NCI-H510A treated with DMSO at 0.1 percent for 48 hours (cell line): ENCODE measurements at regions not wholly inside any gene's neighbourhood (a gene's known extent, or its start where the extent isn't known, plus 50 kb on each side); places are given as distances from the start of the nearest gene placed in this dataset.

ENCODE experiments used
- DNase-seq: peaks from one replicate; lab custom pipeline; 2025; lab: John Stamatoyannopoulos, UW

DNA sequence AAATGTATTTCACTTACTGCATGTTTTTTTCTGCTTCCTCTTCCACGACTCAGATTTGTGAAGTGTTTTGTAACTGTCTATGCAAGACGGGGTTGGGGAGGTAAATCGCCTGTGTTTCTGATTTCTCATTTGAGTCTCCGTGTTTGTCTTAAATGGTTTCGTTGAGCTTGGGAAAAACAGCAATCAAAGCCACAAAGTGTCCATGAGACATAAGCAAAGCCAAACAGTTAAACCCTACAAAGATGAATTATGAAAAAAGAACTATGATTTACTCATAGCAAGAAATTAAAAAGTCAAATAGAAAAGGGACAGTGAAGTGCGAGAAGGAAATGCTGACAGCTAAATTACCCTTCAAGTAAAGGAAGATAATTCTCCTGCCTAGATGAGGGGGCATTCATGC, 164.3 kb upstream of the TMPO start:
- no peak for DNase-seq

DNA sequence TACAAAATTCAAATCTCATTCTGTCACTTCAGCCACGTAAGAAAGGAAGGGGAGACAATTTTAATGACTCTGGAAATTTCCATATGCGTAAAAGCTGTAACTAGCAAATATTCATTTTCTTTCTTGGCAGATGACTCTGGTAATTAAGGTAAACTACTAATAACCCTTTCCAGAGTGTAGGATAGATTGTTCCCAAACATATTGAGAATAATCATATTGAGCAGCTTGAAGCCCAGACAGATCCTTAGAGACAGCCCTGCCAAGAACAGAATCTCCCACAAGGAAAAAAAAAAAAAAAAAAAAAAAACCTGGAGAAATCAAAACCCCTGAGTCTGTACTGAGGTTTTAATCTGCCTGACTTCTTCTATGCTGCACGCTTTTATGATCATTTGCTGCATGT, 163.6 kb upstream of the TMPO start:
- no peak for DNase-seq

DNA sequence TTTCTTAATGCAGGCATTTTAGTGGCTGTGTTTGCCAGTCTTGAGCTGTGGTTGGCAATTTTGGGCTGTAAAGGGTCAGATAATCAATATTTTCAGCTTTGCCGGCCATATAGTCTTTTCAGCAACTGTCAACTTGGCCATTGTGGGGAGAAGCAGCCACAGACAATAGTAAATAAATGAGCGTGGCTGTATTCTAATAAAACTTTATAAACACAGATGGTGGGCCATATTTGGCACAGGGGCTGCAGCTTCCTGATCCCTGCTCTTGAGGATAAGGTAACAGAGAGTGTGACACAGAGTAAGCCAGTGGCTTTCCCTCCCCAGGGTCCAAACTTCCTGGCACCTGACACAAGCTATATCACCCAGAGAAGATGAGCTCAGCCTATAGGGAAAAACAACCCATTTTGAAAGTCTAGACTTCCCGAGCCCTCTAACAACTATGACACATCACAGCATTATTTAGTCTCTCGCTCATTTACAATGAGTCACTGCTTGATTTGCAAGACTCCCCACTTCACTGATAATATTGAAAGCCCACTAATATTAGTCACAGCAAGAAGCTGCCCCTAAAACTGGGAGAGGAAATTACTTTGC, 163.1 kb upstream of the TMPO start:
- no peak for DNase-seq

DNA sequence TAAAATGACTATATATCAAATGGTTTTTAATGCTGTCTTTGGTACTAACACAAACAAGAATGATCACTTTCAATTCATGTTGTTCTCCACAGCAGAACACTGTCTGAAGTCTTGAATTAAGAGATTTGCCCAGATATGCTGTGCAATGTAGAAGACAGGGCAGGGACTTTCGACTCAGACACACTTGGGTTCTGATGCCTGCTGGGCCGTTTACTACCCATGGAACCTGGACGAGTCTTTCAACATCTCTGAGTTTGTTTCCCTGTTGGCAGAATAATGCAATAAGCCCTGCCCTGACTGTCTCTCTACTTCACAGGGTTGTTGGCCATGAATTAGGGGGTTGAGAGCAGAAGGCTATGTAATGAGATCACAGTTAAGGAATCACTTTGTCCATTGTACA, 162.6 kb upstream of the TMPO start:
- DNase-seq = no peak

DNA sequence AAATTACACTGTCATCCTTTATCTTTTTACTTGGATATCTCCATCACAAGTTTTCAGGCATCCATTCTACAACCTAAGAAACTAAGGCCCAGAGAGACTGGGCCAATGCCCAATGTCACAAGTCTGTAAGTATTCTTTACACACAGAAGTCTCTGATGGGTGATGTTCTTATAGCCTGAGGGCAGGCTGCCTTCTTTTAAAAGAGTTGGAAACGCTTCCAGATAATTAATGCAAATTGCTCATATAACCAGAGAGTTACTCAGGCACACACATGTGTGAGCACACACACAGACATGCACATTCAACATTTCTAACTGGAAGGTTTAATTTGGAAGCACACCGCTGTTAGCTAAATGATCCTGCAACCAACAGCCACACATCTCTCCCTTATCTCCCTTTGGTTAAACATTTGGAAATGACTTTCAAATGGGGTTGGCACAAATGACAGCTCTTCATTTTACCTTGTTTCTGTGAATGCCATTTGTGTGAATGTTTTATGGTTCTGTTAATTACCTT, 160.8 kb upstream of the TMPO start:
- DNase-seq = no peak

DNA sequence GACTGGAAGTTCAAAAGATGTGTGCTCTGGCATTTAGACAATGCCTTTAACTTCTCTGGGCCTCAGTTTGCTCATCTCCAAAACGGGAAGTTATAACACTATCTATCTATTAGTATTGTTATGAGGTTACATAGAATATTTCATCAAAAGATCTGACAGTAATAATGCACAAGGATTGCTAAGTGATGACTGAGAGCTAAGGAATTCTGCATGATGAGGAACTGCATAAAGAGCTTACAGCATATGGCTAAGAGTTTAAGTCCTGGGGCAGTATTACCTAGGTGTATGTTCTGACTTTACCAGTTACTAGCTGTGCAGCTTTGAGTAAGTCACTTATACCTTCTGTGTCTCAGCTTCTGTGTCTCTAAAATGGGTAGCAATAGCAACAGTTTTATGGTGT, 160.1 kb upstream of the TMPO start:
- no peak for DNase-seq

DNA sequence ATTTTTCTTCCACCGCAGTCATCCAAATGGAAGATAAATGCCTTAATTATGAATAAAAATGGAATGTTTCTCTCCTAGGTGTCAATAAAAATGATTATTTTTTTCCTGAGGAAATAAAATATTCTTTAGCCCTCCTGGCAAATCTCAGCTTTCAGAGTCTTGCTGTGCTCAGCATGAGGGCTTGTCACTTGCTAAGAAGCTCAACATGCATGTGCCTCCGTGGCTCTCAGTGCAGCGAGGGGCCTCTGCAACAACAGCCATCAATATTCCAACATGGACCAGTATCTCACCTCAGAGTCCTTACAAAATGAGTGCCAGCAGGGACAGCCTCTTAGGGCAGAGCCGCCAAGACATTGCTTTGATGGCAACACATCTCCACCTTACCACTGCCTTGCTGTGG, 159.5 kb upstream of the TMPO start:
- no peak for DNase-seq

DNA sequence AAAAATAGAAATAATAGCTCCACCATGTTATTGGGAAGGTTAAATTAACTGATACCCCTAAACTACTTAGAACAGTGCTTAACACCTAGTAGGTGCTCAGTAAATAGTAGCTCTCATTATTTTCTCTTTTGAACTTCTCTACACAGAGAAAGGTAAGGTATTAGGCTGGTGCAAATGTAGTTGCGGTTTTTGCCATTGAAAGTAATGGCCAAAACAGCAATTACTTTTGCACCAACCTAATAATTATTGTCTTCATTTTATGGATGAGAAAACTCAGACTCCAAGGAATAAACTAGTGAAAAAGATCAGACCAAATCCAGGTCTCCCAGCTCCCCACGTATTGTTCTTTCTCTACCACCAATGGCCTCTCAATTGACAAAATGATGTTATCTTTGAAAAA, 157.2 kb upstream of the TMPO start:
- DNase-seq = no peak

DNA sequence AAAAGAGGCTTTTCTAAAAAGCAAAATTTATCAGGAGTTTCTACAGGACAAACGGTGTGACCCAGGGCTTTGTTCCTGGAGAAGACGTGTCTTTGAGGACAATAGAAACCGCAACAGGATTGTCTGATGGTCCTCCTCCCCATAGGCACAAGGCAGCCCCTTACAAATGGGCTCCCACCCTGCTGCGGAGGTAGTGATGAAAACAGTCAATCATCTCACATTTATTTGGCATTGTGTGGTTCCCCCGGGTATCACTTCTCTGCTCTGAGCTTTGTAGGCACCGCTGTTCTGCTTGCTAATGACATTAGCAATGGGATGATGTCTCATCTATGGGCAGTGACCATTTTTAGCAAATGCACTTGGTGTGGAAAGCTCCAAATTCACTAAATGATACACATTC, 155.5 kb upstream of the TMPO start:
- no peak for DNase-seq

DNA sequence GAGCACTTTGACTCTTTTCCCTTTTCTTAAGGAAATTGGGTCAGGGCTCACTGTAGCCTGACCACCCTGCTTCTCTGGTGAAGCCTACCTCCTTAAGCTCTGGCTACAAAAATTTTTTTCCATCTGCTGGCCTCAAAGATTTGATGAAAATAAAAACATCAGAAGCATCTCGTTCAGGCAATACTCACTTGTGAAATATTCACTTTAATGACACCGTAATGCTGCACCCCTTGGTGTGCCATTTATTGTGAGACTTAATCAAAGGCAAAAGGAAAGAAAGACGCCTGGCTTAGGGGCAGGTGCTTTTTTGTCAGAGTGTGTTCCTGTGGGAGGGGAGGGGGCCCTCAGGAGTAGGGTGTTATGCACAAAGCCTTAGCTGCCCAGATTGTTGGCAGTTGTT, 155.0 kb upstream of the TMPO start:
- DNase-seq = no peak

DNA sequence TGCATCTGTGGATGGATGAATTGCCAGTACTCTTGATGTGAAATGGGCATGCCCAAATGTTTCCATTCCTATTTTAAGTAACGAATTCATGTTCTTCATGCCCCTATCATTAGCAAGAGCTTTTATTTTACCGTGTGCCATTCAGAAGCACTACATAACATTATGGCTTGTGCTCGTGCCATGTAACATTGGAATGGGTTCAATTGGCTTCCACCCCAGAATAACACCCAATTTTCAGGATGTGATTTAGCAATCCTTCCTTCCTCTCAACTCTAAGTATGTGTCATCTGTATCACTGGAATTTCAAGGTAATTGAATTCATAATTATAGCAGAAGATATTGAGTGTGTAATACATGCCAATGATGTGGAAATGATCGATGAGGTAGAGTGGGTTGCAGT, 145.8 kb upstream of the TMPO start:
- no peak for DNase-seq

DNA sequence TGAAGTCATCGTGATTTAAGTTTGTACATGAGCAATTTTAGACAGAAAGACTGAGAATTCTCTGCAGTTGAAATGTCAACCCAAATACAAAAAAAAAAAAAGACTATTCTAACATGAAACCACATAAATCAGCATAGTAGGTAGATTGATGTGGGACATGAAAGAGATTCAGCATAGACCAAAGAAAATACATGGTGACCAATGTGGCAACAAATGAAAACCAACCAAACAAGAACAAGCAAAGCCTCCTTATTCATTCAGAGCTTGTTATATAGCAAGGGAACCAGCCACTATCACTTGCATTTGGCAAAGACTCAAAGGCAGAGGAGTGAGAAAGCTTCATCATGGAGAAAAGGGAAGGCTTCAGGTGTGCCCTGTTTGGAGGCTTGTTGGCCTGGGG, 144.4 kb upstream of the TMPO start:
- DNase-seq = no peak

DNA sequence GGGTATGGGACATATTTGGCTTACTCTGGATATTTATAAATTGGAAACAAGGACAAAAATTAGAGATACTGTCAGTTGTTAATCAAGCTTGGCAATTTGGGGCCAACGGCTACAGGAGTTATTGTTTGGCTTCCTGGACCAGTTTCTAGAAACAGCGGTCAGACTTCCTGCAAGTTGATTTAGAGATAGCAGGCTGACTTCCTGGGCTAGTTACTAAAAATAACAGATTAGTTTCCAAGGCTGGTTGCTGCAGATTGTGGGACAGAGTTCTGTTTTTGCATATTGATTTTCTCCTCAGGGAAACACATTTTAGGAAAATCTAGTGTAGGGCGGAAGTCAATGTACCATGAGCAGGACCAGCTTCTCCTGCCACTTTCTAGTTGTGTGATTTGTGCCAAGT, 144.0 kb upstream of the TMPO start:
- DNase-seq = no peak

DNA sequence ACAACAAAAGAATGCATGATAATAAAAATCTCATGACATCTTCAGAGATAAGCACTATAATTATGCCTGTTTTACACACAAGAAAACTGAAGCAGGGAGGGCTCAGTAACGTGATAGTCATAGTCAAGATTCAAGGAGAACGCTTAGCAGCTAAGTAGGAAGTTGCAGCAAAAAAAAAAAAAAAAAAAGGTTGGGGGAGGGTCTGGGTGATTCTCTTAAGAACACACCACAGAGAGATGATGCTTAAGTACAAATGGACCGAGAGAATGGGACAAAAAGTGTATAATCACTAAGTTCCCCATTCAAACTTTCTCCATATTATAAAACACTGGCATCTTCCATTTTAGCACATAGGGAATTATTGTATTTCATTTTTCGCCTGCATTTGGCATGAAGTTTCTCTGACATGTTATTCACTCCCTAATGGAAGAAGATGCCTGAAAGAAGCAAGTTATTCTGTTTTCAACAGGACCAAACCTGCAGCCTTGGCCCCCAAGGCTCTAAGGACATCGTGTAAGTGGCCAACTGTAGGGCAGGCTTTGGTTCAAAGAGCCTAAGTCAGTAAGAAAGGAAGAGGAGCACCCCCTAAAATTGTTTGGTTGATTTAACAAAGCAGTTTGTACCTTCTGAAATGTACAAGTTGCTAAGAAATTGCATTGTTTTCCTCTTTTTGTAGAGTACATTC, 142.9 kb upstream of the TMPO start:
- DNase-seq = no peak

DNA sequence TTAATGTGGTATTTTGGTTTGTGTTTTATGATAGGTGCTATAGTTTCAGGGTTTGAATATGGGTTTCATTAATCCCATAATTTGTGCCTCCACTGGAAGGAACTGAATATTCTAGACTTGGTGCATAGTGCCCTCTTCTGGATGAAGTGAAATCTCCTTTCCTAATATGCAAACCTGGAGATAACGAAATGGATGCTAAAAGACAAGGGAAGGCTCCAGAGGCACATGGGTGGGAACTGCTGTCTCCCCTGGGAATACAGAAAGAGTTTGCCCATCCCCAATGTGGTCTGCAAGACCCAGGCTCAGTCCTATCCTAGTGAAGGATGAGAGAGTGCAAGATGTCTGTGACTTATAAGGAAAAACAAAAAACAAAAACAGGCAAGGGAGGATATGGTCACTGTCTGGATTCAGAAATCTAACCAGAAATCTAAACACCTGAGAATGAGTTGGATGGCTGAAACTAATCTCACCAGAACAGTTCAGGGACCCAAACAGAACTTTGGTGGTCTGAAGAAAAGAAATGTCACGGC, 142.3 kb upstream of the TMPO start:
- peak; percentile 77 for DNase-seq

DNA sequence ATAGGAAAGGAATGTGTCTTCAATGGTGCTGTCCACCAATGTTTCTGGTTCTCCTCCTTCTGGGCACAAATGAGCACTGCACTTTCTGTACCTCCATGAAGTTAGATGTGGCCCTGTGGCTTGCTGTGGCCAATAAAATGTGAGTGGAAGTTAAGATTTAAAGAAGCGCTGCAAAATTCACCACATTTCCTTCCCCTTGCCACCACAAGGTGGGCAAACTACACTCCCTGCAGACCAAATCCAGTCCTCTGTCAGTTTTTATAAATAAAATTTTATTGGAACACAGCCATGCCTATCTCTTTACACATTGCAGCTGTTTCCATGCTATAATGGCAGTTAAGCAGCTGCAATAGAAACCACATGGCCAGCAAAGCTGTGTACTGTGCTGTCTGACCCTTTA, 141.4 kb upstream of the TMPO start:
- no peak for DNase-seq

DNA sequence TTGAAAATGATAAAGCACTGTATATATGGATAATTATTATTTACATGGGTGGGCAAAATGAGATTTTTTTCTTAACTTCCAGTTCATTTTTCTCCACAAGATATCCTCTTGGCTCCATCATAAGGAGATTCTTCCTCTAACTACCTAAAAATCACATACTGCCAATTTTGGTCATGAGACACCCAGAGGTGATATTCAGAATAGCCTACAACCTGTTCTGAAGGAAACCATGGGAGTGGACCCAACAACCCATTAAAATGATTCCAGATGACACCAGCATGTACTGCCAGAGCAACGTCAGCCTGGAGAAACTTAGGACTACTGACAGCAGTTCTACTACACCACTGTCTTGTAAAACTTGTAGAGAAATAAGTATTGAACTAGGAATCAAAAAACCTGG, 136.3 kb upstream of the TMPO start:
- no peak for DNase-seq

DNA sequence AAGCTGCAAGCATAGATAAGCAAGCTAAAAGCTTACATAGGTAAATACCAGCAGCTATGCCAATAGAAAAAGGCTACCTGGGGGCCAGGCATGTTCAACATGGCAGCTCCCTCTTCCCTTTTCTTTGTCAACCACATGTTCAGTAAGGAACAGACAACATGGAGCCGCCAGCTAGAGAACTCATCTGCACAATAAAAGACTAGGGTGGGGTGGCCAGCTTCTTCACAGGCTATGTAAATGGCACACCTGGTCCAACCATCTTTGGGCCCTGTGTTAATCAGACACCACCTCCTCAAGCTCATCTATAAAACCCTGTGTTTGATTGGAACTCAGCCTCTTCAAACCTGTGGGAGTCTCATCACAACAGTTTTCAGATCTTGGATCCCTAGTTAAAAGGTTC, 129.7 kb upstream of the TMPO start:
- DNase-seq = no peak

DNA sequence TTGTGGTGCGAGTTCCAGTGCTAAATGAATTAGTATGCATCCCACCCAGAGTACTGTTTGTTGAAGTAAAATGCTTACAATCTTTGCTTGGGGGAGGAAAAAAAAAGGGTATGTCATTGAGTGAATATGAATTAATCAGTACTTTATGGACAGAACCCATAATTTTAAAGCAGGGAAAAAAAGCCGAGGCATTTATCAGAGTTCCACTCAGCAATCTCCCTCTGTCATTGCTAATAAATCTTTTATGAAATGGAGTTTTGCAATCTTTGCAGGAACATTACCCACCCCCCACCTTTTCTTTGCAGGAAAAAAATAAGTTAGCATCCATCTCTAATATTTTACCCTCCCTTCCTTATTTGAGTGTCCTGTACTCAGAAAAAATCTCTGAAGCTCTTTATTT, 127.9 kb upstream of the TMPO start:
- DNase-seq = no peak

DNA sequence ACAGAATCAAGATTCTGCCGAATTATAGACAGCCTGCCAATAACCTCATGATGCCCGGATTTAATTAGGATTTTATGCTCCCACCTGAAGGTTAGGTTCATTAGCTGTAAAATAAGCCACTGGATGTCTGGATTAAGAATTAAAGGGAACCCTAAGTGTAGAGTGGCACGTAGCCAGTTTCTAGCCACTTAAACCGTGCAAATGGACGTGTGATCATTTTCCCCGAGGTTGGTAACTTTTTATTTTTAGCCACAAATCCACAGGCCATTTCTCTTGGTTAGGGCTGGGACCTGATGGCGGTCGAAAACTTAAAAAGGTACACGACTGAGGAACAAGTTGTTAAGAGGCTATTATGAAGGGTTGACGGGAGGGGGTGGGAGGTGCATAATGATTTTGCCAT, 127.3 kb upstream of the TMPO start:
- DNase-seq = no peak

DNA sequence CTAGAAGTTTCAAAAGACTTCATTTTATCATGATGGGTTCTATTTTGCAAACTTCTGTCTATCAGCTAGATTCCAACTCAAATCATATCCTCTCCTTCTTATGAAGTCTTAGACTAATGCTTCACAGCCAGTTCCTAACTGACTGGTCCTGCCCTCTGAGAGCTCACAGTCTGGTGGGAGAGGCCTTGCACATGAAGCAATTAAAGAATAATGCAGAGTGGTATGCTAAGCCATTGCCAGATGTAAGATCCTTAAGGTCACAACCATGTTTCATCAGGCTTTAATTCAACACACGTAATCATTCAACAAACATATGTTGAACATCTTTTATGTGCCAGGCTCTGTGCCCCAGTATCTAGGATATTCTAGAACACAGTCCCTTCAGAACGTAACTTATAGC, 125.8 kb upstream of the TMPO start:
- DNase-seq = no peak

DNA sequence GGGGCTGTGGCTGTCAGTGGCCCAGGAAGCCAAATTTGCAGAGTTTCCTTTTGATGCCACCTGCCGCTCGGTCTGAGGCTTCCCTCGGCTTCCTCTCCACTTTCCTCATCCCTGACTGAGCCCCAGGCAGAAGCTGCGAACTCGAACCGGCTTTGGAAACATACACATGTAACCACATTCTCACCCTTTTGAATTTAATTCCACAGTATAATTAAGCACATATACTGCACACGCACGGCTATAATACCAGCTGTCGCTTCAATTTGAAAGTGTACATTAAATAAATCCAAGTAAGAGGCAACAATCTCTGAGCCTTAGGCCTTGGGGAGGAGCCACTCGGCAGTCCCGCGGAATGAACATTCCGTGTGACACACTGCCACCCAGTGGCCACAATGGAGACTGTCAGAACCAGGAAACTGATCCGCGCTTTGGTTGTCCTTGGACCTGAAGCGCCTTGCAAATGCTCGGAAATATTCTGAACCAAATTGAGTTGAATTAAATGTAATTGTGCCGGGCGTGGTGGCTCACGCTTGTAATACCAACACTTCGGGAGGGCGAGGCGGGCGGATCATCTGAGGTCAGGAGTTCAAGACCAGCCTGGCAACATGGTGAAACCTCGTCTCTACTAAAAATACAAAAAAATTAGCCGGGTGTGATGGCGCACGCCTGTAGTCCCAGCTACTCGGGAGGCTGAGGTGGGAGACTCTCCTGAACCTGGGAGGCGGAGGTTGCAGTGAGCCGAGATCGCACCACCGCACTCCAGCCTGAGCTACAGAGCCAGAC, 117.9 kb upstream of the TMPO start:
- peak; percentile 96 for DNase-seq

DNA sequence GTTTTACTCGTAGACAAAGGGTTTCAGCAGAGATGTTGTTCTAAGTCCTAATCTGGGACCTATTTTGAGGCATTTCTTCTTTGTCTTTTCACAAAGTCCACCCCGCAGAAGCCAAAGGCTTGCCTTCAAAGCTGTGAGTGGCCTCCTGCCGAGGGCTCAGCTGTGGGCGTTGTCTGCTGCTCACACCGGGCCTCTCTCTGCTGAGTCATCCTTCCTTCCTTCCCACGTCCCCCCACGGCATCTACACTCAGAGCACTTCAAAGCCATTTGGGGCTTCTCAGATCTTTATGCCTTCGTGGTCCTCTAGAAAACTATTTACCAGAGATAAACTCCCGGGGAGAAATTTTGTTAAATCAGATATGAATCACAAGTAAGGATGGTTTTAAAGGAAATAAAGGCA, 115.9 kb upstream of the TMPO start:
- peak; percentile 29 for DNase-seq
